GM23338 (cell line): ENCODE measurements at regions not wholly inside any gene's neighbourhood (a gene's known extent, or its start where the extent isn't known, plus 50 kb on each side); places are given as distances from the start of the nearest gene placed in this dataset.

Experiments used
- ATAC-seq: fragments of 200-7000 bp; cut with Tn5 transposase; 3 replicates; pipeline ENCODE4 v1.9.1; 2020
- DNase-seq: peaks from one replicate; pipeline ENCODE4 v3.0.0-alpha.2; 2015; ENCODE audit warnings: low spot score
- H2AFZ ChIP-seq: fragments of 200-600 bp; sonication (generic); 2 replicates; pipeline ENCODE4 v1.8.0; 2016; ENCODE audit warnings: antibody characterized with exemption, mild to moderate bottlenecking, moderate library complexity
- H3F3A ChIP-seq: fragments of 200-600 bp; sonication (generic); replicated peaks from 2 replicates; pipeline ENCODE4 v1.8.0; 2017; ENCODE audit warnings: antibody characterized with exemption, mixed run types, low read depth
- H3K27ac ChIP-seq: fragments of 200-600 bp; sonication (generic); 2 replicates; pipeline ENCODE4 v1.6.1; 2016; ENCODE audit warnings: low read depth
- H3K27me3 ChIP-seq: fragments of 200-600 bp; sonication (generic); 2 replicates; pipeline ENCODE4 v1.8.0; 2016; ENCODE audit warnings: mild to moderate bottlenecking, mixed run types, moderate library complexity; ENCODE audit not compliant: insufficient read depth
- H3K36me3 ChIP-seq: fragments of 200-600 bp; sonication (generic); 2 replicates; pipeline ENCODE4 v1.8.0; 2016; ENCODE audit warnings: mild to moderate bottlenecking; ENCODE audit not compliant: insufficient read depth
- H3K4me1 ChIP-seq: fragments of 200-600 bp; sonication (generic); 2 replicates; pipeline ENCODE4 v1.8.0; 2016; ENCODE audit warnings: mild to moderate bottlenecking, moderate library complexity; ENCODE audit not compliant: insufficient read depth
- H3K4me2 ChIP-seq: fragments of 200-600 bp; sonication (generic); 2 replicates; pipeline ENCODE4 v1.7.1; 2017; ENCODE audit warnings: mixed run types
- H3K4me3 ChIP-seq: fragments of 200-600 bp; sonication (generic); 2 replicates; pipeline ENCODE4 v1.6.1; 2016; ENCODE audit warnings: mixed run types
- H3K79me2 ChIP-seq: fragments of 200-600 bp; sonication (generic); replicated peaks from 2 replicates; pipeline ENCODE4 v1.8.0; 2017; ENCODE audit warnings: mild to moderate bottlenecking; ENCODE audit not compliant: insufficient read depth
- H3K9me2 ChIP-seq: fragments of 200-600 bp; sonication (generic); 2 replicates; pipeline ENCODE4 v1.8.0; 2017; ENCODE audit not compliant: insufficient read depth
- H4K20me1 ChIP-seq: fragments of 200-600 bp; sonication (generic); replicated peaks from 2 replicates; pipeline ENCODE4 v1.8.0; 2017; ENCODE audit warnings: mild to moderate bottlenecking; ENCODE audit not compliant: insufficient read depth
- H3K27ac Mint-ChIP-seq: 2 replicates; pipeline ENCODE4 v1.8.0; 2020; ENCODE audit warnings: inconsistent platforms, mild to moderate bottlenecking, moderate library complexity, mixed read lengths
- H3K27me3 Mint-ChIP-seq: 3 replicates; pipeline ENCODE4 v1.8.0; 2022; ENCODE audit warnings: low read depth, mild to moderate bottlenecking, moderate library complexity, mixed read lengths, inconsistent platforms; ENCODE audit not compliant: insufficient read depth, poor library complexity
- H3K36me3 Mint-ChIP-seq: 3 replicates; pipeline ENCODE4 v1.8.0; 2021; ENCODE audit warnings: low read depth, mild to moderate bottlenecking, inconsistent platforms, moderate library complexity, mixed read lengths
- H3K4me1 Mint-ChIP-seq: 3 replicates; pipeline ENCODE4 v1.8.0; 2020; ENCODE audit warnings: mild to moderate bottlenecking, inconsistent platforms, mixed read lengths
- H3K4me3 Mint-ChIP-seq: 3 replicates; pipeline ENCODE4 v1.8.0; 2021; ENCODE audit warnings: moderate library complexity, mild to moderate bottlenecking, inconsistent platforms, mixed read lengths
- H3K9me3 Mint-ChIP-seq: 3 replicates; pipeline ENCODE4 v1.8.0; 2020; ENCODE audit warnings: moderate library complexity, mild to moderate bottlenecking, inconsistent platforms, mixed read lengths
- EZH2phosphoT487 ChIP-seq: fragments of 200-600 bp; sonication (generic); IDR thresholded peaks from one replicate; pipeline ENCODE4 v1.8.1; 2018; ENCODE audit warnings: antibody characterized with exemption; ENCODE audit not compliant: unreplicated experiment
- JUNB ChIP-seq: IDR thresholded peaks from one replicate; pipeline ENCODE4 v1.6.1; 2016; ENCODE audit warnings: antibody characterized with exemption; ENCODE audit not compliant: unreplicated experiment
- TF ChIP-seq, protein P1 (sequence below): fragments of 250-450 bp; sonication (Bioruptor Pico); IDR thresholded peaks from 2 replicates; pipeline ENCODE4 v1.5.0; 2020; ENCODE audit warnings: mild to moderate bottlenecking, moderate library complexity
- TF ChIP-seq, protein P2 (sequence below): IDR thresholded peaks from one replicate; pipeline ENCODE4 v1.6.1; 2018; ENCODE audit warnings: antibody characterized with exemption; ENCODE audit not compliant: unreplicated experiment
- TF ChIP-seq, protein P3 (sequence below): IDR thresholded peaks from 2 replicates; pipeline ENCODE4 v1.6.1; 2016; ENCODE audit warnings: antibody characterized with exemption

GRCh38 chr14:98928418-98928817, 343.6 kb downstream of the BCL11B start (continued):
- TF ChIP-seq, protein P1, sequence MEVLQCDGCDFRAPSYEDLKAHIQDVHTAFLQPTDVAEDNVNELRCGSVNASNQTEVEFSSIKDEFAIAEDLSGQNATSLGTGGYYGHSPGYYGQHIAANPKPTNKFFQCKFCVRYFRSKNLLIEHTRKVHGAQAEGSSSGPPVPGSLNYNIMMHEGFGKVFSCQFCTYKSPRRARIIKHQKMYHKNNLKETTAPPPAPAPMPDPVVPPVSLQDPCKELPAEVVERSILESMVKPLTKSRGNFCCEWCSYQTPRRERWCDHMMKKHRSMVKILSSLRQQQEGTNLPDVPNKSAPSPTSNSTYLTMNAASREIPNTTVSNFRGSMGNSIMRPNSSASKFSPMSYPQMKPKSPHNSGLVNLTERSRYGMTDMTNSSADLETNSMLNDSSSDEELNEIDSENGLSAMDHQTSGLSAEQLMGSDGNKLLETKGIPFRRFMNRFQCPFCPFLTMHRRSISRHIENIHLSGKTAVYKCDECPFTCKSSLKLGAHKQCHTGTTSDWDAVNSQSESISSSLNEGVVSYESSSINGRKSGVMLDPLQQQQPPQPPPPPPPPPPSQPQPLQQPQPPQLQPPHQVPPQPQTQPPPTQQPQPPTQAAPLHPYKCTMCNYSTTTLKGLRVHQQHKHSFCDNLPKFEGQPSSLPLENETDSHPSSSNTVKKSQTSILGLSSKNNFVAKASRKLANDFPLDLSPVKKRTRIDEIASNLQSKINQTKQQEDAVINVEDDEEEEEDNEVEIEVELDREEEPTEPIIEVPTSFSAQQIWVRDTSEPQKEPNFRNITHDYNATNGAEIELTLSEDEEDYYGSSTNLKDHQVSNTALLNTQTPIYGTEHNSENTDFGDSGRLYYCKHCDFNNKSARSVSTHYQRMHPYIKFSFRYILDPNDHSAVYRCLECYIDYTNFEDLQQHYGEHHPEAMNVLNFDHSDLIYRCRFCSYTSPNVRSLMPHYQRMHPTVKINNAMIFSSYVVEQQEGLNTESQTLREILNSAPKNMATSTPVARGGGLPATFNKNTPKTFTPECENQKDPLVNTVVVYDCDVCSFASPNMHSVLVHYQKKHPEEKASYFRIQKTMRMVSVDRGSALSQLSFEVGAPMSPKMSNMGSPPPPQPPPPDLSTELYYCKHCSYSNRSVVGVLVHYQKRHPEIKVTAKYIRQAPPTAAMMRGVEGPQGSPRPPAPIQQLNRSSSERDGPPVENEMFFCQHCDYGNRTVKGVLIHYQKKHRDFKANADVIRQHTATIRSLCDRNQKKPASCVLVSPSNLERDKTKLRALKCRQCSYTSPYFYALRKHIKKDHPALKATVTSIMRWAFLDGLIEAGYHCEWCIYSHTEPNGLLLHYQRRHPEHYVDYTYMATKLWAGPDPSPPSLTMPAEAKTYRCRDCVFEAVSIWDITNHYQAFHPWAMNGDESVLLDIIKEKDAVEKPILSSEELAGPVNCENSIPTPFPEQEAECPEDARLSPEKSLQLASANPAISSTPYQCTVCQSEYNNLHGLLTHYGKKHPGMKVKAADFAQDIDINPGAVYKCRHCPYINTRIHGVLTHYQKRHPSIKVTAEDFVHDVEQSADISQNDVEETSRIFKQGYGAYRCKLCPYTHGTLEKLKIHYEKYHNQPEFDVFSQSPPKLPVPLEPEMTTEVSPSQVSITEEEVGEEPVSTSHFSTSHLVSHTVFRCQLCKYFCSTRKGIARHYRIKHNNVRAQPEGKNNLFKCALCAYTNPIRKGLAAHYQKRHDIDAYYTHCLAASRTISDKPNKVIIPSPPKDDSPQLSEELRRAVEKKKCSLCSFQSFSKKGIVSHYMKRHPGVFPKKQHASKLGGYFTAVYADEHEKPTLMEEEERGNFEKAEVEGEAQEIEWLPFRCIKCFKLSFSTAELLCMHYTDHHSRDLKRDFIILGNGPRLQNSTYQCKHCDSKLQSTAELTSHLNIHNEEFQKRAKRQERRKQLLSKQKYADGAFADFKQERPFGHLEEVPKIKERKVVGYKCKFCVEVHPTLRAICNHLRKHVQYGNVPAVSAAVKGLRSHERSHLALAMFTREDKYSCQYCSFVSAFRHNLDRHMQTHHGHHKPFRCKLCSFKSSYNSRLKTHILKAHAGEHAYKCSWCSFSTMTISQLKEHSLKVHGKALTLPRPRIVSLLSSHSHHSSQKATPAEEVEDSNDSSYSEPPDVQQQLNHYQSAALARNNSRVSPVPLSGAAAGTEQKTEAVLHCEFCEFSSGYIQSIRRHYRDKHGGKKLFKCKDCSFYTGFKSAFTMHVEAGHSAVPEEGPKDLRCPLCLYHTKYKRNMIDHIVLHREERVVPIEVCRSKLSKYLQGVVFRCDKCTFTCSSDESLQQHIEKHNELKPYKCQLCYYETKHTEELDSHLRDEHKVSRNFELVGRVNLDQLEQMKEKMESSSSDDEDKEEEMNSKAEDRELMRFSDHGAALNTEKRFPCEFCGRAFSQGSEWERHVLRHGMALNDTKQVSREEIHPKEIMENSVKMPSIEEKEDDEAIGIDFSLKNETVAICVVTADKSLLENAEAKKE (CRISPR knock-in tag): no peak

DNA sequence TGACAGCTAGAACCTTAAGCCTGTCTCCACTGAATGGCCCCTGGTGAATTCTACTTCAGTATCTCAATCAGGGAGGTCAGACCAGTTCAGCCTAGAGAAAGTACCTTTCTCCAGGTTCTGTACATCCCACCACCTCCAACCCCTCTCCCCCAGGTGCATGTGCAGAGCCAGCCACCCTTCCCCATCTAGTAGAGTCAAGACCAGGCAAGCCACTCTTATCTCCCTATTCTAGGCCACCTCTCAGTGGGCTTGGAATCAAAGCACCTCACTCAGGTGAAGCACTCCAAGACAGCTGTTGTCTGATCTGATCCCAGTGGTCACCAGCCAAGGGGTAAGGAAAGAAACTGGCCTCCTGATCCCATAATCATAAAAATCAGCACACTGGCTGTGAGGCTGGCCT, 340.9 kb downstream of the BCL11B start:
- Histone ChIP-seq H3F3A (no peaks in the 10 kb centered on the region), H3K27me3 (no peaks in the 10 kb centered on the region), H3K9me2 (no peaks in the 10 kb centered on the region), H3K36me3 (no peaks in the 10 kb centered on the region), H2AFZ (no peak overlapping the region), H3K4me1 (no peaks in the 10 kb centered on the region), H4K20me1 (no peaks in the 10 kb centered on the region), H3K4me2 (no peak overlapping the region), H3K79me2 (no peaks in the 10 kb centered on the region), H3K4me3 (no peak overlapping the region), H3K27ac (no peak overlapping the region)
- ATAC-seq: no peak
- DNase-seq: no peak
- no peak overlapping the region for H3K27ac Mint-ChIP-seq
- H3K27me3 Mint-ChIP-seq: peaks cover 6% of the 10 kb centered on the region
- no peak overlapping the region for H3K4me3 Mint-ChIP-seq
- no peaks in the 10 kb centered on the region for H3K36me3 Mint-ChIP-seq
- no peaks in the 10 kb centered on the region for H3K9me3 Mint-ChIP-seq
- H3K4me1 Mint-ChIP-seq: no peaks in the 10 kb centered on the region
- TF ChIP-seq JUNB (no peak), EZH2phosphoT487 (no peak)
- TF ChIP-seq, protein P2, sequence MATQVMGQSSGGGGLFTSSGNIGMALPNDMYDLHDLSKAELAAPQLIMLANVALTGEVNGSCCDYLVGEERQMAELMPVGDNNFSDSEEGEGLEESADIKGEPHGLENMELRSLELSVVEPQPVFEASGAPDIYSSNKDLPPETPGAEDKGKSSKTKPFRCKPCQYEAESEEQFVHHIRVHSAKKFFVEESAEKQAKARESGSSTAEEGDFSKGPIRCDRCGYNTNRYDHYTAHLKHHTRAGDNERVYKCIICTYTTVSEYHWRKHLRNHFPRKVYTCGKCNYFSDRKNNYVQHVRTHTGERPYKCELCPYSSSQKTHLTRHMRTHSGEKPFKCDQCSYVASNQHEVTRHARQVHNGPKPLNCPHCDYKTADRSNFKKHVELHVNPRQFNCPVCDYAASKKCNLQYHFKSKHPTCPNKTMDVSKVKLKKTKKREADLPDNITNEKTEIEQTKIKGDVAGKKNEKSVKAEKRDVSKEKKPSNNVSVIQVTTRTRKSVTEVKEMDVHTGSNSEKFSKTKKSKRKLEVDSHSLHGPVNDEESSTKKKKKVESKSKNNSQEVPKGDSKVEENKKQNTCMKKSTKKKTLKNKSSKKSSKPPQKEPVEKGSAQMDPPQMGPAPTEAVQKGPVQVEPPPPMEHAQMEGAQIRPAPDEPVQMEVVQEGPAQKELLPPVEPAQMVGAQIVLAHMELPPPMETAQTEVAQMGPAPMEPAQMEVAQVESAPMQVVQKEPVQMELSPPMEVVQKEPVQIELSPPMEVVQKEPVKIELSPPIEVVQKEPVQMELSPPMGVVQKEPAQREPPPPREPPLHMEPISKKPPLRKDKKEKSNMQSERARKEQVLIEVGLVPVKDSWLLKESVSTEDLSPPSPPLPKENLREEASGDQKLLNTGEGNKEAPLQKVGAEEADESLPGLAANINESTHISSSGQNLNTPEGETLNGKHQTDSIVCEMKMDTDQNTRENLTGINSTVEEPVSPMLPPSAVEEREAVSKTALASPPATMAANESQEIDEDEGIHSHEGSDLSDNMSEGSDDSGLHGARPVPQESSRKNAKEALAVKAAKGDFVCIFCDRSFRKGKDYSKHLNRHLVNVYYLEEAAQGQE: no peak
- TF ChIP-seq, protein P1 (CRISPR knock-in tag): no peak
- TF ChIP-seq, protein P3, sequence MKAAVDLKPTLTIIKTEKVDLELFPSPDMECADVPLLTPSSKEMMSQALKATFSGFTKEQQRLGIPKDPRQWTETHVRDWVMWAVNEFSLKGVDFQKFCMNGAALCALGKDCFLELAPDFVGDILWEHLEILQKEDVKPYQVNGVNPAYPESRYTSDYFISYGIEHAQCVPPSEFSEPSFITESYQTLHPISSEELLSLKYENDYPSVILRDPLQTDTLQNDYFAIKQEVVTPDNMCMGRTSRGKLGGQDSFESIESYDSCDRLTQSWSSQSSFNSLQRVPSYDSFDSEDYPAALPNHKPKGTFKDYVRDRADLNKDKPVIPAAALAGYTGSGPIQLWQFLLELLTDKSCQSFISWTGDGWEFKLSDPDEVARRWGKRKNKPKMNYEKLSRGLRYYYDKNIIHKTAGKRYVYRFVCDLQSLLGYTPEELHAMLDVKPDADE: no peak
